MG63 (cell line): ENCODE measurements at regions not wholly inside any gene's neighbourhood (a gene's known extent, or its start where the extent isn't known, plus 50 kb on each side); places are given as distances from the start of the nearest gene placed in this dataset.

Source experiments
- DNase-seq: peaks from one replicate; pipeline ENCODE4 v3.0.0-alpha.2; 2020
- H3K27me3 ChIP-seq: fragments of 250-450 bp; sonication (Bioruptor Pico); 2 replicates; pipeline ENCODE4 v1.5.1; 2020; ENCODE audit warnings: mild to moderate bottlenecking, moderate library complexity
- H3K36me3 ChIP-seq: fragments of 250-450 bp; sonication (Bioruptor Pico); 2 replicates; pipeline ENCODE4 v1.5.1; 2020; ENCODE audit warnings: mild to moderate bottlenecking, moderate library complexity
- H3K4me3 ChIP-seq: fragments of 250-450 bp; sonication (Bioruptor Pico); 2 replicates; pipeline ENCODE4 v1.5.1; 2020; ENCODE audit warnings: mild to moderate bottlenecking, moderate library complexity
- H3K9me3 ChIP-seq: fragments of 250-450 bp; sonication (Bioruptor Pico); 2 replicates; pipeline ENCODE4 v1.5.1; 2020; ENCODE audit warnings: mild to moderate bottlenecking, moderate library complexity

- Histone ChIP-seq H3K9me3 (no peaks in the 10 kb centered on the region), H3K36me3 (no peaks in the 10 kb centered on the region), H3K4me3 (no peak overlapping the region), H3K27me3 (no peaks in the 10 kb centered on the region)
- DNase-seq = no peak
These were observed 584.4 kb upstream of the ACO1 start for GRCh38 chr9:31799953-31800609.

DNA sequence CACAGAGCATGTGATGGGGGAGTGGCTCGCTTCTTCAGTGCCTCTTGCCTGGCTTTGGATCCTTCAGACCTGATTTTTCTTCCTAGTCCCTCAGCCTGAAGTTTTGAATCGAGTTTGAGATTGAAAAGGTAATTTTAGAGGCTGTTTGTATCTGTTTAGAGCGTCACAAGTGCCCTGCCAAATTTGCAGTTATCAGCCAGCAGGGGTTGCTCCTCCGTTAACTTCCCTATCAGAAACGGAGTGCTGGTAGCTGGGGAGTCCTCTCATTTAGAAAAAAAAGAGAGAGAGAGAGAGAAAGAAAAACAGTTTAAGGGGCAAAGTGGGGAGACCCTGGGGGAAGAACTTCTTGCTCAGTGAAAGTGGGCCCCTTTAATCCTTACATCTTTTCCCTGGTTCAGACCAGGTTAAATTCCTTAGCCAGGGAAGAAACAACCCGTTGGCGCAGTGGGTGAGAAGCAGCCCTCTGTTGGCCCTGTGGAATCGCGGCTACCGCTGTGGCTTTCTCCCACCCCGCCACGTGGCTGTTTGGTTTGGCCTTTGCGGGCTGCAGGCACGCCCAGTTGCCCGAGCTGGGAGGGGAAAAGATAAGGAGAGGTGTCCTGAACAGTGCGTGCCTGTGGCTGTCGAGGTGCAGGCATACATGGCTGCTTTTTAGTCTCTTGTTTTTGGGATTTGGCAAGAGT lies 576.7 kb upstream of the ACO1 start:
- Histone ChIP-seq H3K27me3 (no peaks in the 10 kb centered on the region), H3K4me3 (no peak overlapping the region), H3K9me3 (no peaks in the 10 kb centered on the region), H3K36me3 (no peaks in the 10 kb centered on the region)
- DNase-seq = no peak

- Histone ChIP-seq H3K36me3 (no peaks in the 10 kb centered on the region), H3K4me3 (no peak overlapping the region), H3K27me3 (no peaks in the 10 kb centered on the region), H3K9me3 (no peaks in the 10 kb centered on the region)
- DNase-seq = no peak
These were observed 575.7 kb upstream of the ACO1 start for GRCh38 chr9:31808766-31809165.

- H3K27me3 ChIP-seq = no peaks in the 10 kb centered on the region
- H3K9me3 ChIP-seq = no peaks in the 10 kb centered on the region
- no peak overlapping the region for H3K4me3 ChIP-seq
- no peak for DNase-seq
- no peaks in the 10 kb centered on the region for H3K36me3 ChIP-seq
These were observed 564.0 kb upstream of the ACO1 start for GRCh38 chr9:31820426-31820825.

DNA sequence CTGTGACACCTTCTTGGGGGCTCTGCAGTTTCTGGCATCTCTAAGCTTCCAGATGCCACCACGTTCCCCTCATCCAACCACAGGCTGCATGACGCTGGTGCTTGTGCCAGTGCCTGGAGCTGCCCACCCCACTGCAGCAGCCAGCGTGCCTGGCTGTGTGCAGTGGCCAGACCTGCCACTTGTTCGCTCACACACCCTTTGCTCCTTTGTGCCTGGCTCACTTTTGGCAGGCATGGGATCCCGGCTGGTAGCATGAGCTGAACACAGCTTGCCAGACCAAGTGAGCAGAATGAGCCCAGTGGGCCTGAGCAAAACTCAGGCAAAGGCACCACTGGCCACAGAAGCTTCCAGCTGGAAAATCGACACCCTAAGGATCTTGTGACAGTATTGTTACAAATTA lies 562.9 kb upstream of the ACO1 start:
- H3K36me3 ChIP-seq = no peaks in the 10 kb centered on the region
- H3K4me3 ChIP-seq = no peak overlapping the region
- H3K9me3 ChIP-seq = no peaks in the 10 kb centered on the region
- DNase-seq = no peak
- no peaks in the 10 kb centered on the region for H3K27me3 ChIP-seq

- Histone ChIP-seq H3K27me3 (no peaks in the 10 kb centered on the region), H3K4me3 (no peak overlapping the region), H3K36me3 (no peaks in the 10 kb centered on the region), H3K9me3 (no peaks in the 10 kb centered on the region)
- DNase-seq = no peak
These were observed 561.1 kb upstream of the ACO1 start for GRCh38 chr9:31823365-31823764.

DNA sequence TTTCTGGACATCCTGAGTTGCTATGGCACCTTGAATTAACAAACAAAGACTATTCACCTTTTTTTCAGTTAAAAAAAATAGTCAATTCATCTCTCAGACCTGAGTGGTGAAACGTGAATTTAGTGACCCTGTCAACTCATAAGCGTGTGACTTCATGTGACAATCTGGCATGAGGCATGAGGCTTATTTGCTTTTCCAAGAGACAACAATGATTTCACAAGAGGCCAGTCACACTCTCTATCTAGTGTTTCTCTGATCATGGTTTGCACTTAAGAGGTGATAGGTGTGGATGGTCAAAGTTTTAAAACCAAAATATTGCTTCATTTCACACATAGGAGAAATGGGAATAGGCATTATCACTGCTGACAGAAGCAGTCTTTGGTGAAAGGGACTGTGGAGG lies 559.6 kb upstream of the ACO1 start:
- DNase-seq = no peak
- no peak overlapping the region for H3K4me3 ChIP-seq
- H3K36me3 ChIP-seq = no peaks in the 10 kb centered on the region
- no peaks in the 10 kb centered on the region for H3K27me3 ChIP-seq
- no peaks in the 10 kb centered on the region for H3K9me3 ChIP-seq

- Histone ChIP-seq H3K27me3 (no peaks in the 10 kb centered on the region), H3K36me3 (no peaks in the 10 kb centered on the region), H3K4me3 (no peak overlapping the region), H3K9me3 (no peaks in the 10 kb centered on the region)
- no peak for DNase-seq
These were observed 547.2 kb upstream of the ACO1 start for GRCh38 chr9:31837211-31837610.

DNA sequence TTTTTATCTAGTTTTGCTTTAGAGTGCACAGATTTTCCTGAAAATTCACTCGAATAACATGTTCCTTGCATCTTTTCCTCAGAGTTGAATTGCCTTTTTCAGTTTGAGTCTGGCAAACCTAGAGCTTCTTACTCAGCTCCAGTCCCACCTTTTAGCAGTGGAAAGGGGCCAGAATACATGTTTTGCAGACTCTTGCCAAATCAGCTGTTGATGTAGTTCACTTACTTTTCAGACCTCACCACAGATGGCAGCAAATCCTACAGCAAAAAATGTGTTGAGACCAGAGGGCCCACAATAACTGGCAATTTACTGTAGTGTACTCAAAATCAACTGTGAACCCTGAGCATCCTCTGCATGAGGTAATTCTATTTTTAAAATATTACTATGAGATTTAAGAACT lies 545.2 kb upstream of the ACO1 start:
- no peaks in the 10 kb centered on the region for H3K9me3 ChIP-seq
- H3K4me3 ChIP-seq = no peak overlapping the region
- H3K27me3 ChIP-seq = no peaks in the 10 kb centered on the region
- peak; percentile 18 for DNase-seq
- H3K36me3 ChIP-seq = no peaks in the 10 kb centered on the region

GRCh38 chr9:31840702-31841101 lies 543.7 kb upstream of the ACO1 start:
- H3K27me3 ChIP-seq = no peaks in the 10 kb centered on the region
- DNase-seq = no peak
- H3K4me3 ChIP-seq = no peak overlapping the region
- H3K36me3 ChIP-seq = no peaks in the 10 kb centered on the region
- H3K9me3 ChIP-seq = no peaks in the 10 kb centered on the region

- DNase-seq = no peak
- Histone ChIP-seq H3K36me3 (peaks cover 12% of the 10 kb centered on the region), H3K9me3 (peaks cover 4% of the 10 kb centered on the region), H3K27me3 (no peaks in the 10 kb centered on the region), H3K4me3 (peak overlapping the region; percentile 68)
These were observed 536.5 kb upstream of the ACO1 start for GRCh38 chr9:31847963-31848362.

DNA sequence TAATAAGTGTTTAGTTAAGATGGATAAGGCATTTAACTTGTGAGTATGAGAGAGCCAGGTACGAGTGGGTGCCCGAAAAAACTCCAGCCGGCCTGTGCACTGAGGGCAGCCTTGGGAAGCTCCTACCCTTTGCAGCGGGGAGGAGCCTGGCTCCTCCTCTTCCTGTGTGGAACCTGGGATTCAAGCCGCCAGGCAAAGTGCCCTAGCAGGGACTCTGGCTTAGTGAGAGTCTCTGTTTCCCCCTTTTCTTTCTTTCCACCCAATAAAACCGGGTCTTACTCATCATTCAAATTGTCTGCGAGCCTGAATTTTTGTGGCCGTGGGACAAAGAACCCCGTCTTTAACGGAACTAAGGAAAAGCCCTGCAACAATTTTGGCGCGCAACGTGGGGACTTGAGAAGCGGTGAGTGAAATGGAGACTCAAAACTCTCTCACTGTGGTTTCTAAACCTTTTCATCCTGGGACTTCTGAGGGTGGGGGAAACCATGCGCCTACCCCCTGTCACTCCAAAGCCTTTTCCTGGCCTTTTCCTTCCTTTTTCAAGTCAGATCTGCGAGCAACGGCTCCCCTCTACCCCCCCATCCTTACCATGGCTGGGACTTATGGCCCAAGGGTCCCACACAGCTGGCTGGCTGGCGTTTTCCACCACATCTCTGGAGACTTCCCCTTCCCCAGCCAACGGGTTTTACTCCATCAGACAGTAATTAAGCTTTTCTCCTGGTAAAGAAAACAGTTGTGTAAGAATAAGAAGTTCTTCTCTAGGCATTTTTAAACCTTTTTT lies 535.7 kb upstream of the ACO1 start:
- H3K27me3 ChIP-seq = no peaks in the 10 kb centered on the region
- H3K9me3 ChIP-seq = peaks cover 4% of the 10 kb centered on the region
- peak; percentile 80 for DNase-seq
- H3K4me3 ChIP-seq = peak overlapping the region; percentile 68
- peaks cover 18% of the 10 kb centered on the region for H3K36me3 ChIP-seq

DNA sequence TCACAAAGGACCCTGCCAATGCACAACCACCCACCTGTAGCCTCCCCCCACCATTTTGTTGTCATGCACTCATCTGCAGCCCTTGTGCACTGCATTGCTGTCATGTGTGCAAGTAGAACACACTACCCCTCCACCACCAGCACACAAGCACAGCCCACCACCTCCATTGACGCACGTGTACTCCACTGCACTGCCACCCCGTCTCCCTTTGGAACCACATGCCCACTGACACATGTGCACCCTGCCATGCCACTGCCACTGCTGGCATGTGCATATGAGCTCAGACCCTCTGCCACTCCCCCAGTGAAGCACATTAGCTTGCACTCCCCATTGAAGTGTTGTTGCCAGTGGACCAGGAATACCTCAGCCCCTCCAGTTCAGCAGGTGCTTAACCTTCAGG lies 530.3 kb upstream of the ACO1 start:
- H3K27me3 ChIP-seq = no peaks in the 10 kb centered on the region
- H3K4me3 ChIP-seq = no peak overlapping the region
- H3K9me3 ChIP-seq = peaks cover 7% of the 10 kb centered on the region
- no peak for DNase-seq
- peaks cover 35% of the 10 kb centered on the region for H3K36me3 ChIP-seq

GRCh38 chr9:31868830-31869229 lies 515.6 kb upstream of the ACO1 start:
- no peak overlapping the region for H3K4me3 ChIP-seq
- DNase-seq = no peak
- H3K36me3 ChIP-seq = peaks cover 4% of the 10 kb centered on the region; the same call in 1 of the 2 replicates
- peaks cover 4% of the 10 kb centered on the region for H3K9me3 ChIP-seq
- no peaks in the 10 kb centered on the region for H3K27me3 ChIP-seq

GRCh38 chr9:31870276-31870675 lies 514.2 kb upstream of the ACO1 start:
- Histone ChIP-seq H3K36me3 (peaks cover 4% of the 10 kb centered on the region; the same call in 1 of the 2 replicates), H3K27me3 (no peaks in the 10 kb centered on the region), H3K9me3 (peaks cover 4% of the 10 kb centered on the region), H3K4me3 (no peak overlapping the region)
- DNase-seq = no peak

GRCh38 chr9:31873722-31874121 lies 510.7 kb upstream of the ACO1 start:
- Histone ChIP-seq H3K9me3 (no peaks in the 10 kb centered on the region), H3K4me3 (no peak overlapping the region), H3K36me3 (no peaks in the 10 kb centered on the region), H3K27me3 (no peaks in the 10 kb centered on the region)
- DNase-seq = no peak

- Histone ChIP-seq H3K4me3 (no peak overlapping the region), H3K9me3 (no peaks in the 10 kb centered on the region), H3K27me3 (no peaks in the 10 kb centered on the region)
These were observed 490.4 kb upstream of the ACO1 start for GRCh38 chr9:31894008-31894407.

More at GRCh38 chr9:31894008-31894407, 490.4 kb upstream of the ACO1 start:
- peaks cover 2% of the 10 kb centered on the region; the same call in 1 of the 2 replicates for H3K36me3 ChIP-seq
- DNase-seq = no peak
